Kidney (tissue), 13 donors: ENCODE measurements at regions not wholly inside any gene's neighbourhood (a gene's known extent, or its start where the extent isn't known, plus 50 kb on each side); places are given as distances from the start of the nearest gene placed in this dataset.

ENCODE experiments used
- DNase-seq, 5 donors: peaks; one replicate each; pipeline ENCODE4 v3.0.0-alpha.2; 2013 to 2020
- FAIRE-seq: peaks from 2 replicates; lab custom pipeline; 2012; peaks lifted over from hg19 to GRCh38; lab: Jason Lieb, UNC
- H3K27ac ChIP-seq, 2 donors: one replicate each; pipeline ENCODE4 v1.7.0; 2013; ENCODE audit warnings: low read depth in 2 of 2, low read length in 2 of 2, inconsistent platforms in 1 of 2
- H3K27me3 ChIP-seq: one replicate; pipeline ENCODE4 v1.7.1; 2013; ENCODE audit warnings: low read length, inconsistent platforms; ENCODE audit not compliant: control insufficient read depth, insufficient read depth
- H3K36me3 ChIP-seq, 3 donors: one replicate each; pipeline versions ENCODE4 v1.7.0 to v1.7.1; 2013; ENCODE audit warnings: low read length in 3 of 3, control low read depth in 1 of 3, inconsistent platforms in 1 of 3; ENCODE audit not compliant: insufficient read depth in 3 of 3, control insufficient read depth in 2 of 3
- H3K4me1 ChIP-seq, 3 donors: one replicate each; pipeline versions ENCODE4 v1.7.0 to v1.7.1; 2013; ENCODE audit warnings: low read length in 3 of 3, inconsistent platforms in 1 of 3, low read depth in 1 of 3; ENCODE audit not compliant: control insufficient read depth in 2 of 3, insufficient read depth in 2 of 3
- H3K4me3 ChIP-seq, 3 donors: one replicate each; pipeline versions ENCODE4 v1.7.0 to v1.8.1; 2013; ENCODE audit warnings: low read length in 3 of 3, control low read depth in 1 of 3, inconsistent platforms in 1 of 3
- H3K9ac ChIP-seq, 3 donors: one replicate each; pipeline versions ENCODE4 v1.7.0 to v1.7.1; 2013; ENCODE audit warnings: low read length in 3 of 3, control low read depth in 1 of 3, inconsistent platforms in 1 of 3
- H3K9me3 ChIP-seq, 3 donors: one replicate each; pipeline versions ENCODE4 v1.7.0 to v1.7.1; 2013; ENCODE audit warnings: low read length in 3 of 3, control low read depth in 1 of 3, inconsistent platforms in 1 of 3; ENCODE audit not compliant: control insufficient read depth in 2 of 3, insufficient read depth in 1 of 3
- CTCF ChIP-seq: IDR thresholded peaks from 3 replicates; pipeline ENCODE4 v1.5.1; 2012; ENCODE audit warnings: mild to moderate bottlenecking, moderate library complexity, borderline replicate concordance; ENCODE audit not compliant: insufficient read depth; ENCODE audit errors: extremely low read depth
- intact Hi-C: fragments of 100-400 bp; cut with DNase I; formaldehyde crosslinking; loops from one replicate; pipeline ENCODE4 v1.11.1; 2022
- donor health status: control.
- donor health status: control.
- donor health status: control.
- donor health status: control.
- donor health status: control.
- donor health status: DM: yes; HTN: yes; CAD: no.
- donor health status: Normal renal cell carcinoma (clear cell type).

- Histone ChIP-seq H3K4me3 (no peak overlapping the region), H3K27me3 (no peaks in the 10 kb centered on the region), H3K9ac (no peak overlapping the region), H3K9me3 (no peaks in the 10 kb centered on the region), H3K27ac (no peak overlapping the region), H3K4me1 (no peaks in the 10 kb centered on the region), H3K36me3 (no peaks in the 10 kb centered on the region)
- FAIRE-seq (no peak), DNase-seq (no peak)
- intact Hi-C loops = no loop called here
- no peak for TF ChIP-seq CTCF
These were observed 155.3 kb downstream of the PJA2 start for GRCh38 chr5:109254511-109254910.

GRCh38 chr5:109253262-109253661 is 156.5 kb downstream of the PJA2 start:
- H3K4me3 ChIP-seq = no peak overlapping the region
- TF ChIP-seq CTCF = no peak
- intact Hi-C loops = no loop called here
- no peaks in the 10 kb centered on the region for H3K27me3 ChIP-seq
- H3K9me3 ChIP-seq = no peaks in the 10 kb centered on the region
- no peaks in the 10 kb centered on the region for H3K4me1 ChIP-seq
- DNase-seq = no peak
- H3K9ac ChIP-seq = no peak overlapping the region
- FAIRE-seq = no peak
- H3K27ac ChIP-seq = no peak overlapping the region
- H3K36me3 ChIP-seq = no peaks in the 10 kb centered on the region

- FAIRE-seq (no peak), DNase-seq (no peak)
- no peaks in the 10 kb centered on the region for H3K9me3 ChIP-seq
- intact Hi-C loops = no loop called here
- no peak overlapping the region for H3K27ac ChIP-seq
- H3K36me3 ChIP-seq = no peaks in the 10 kb centered on the region
- H3K4me3 ChIP-seq = no peak overlapping the region
- H3K4me1 ChIP-seq = no peaks in the 10 kb centered on the region
- no peaks in the 10 kb centered on the region for H3K27me3 ChIP-seq
- no peak overlapping the region for H3K9ac ChIP-seq
- no peak for TF ChIP-seq CTCF
These were observed 157.0 kb downstream of the PJA2 start for GRCh38 chr5:109252731-109253130.
